NCI-H2081 treated with DMSO at 0.1 percent for 48 hours (cell line): ENCODE measurements at regions not wholly inside any gene's neighbourhood (a gene's known extent, or its start where the extent isn't known, plus 50 kb on each side); places are given as distances from the start of the nearest gene placed in this dataset.
"Not testable (repeated sequence)": the region's sequence is repeated elsewhere in the genome, so short reads cannot be mapped to it uniquely, and the experiment has no call there.

Source experiments
- DNase-seq: peaks from one replicate; lab custom pipeline; 2025; lab: John Stamatoyannopoulos, UW

- no peak for DNase-seq
Measured at GRCh38 chr22:49015459-49015858, 812.2 kb downstream of the BRD1 start.

GRCh38 chr22:49014227-49015201 lies 813.2 kb downstream of the BRD1 start:
- no peak for DNase-seq

GRCh38 chr22:49013707-49014106 lies 814.0 kb downstream of the BRD1 start:
- no peak for DNase-seq

- DNase-seq = no peak
Measured at GRCh38 chr22:49012712-49013395, 814.8 kb downstream of the BRD1 start.

GRCh38 chr22:49011769-49012648 lies 815.7 kb downstream of the BRD1 start:
- no peak for DNase-seq

GRCh38 chr22:49011379-49011768 lies 816.3 kb downstream of the BRD1 start:
- DNase-seq = no peak

GRCh38 chr22:49010901-49011300 lies 816.8 kb downstream of the BRD1 start:
- no peak for DNase-seq

GRCh38 chr22:49010070-49010863 lies 817.4 kb downstream of the BRD1 start:
- no peak for DNase-seq

- no peak for DNase-seq
Measured at GRCh38 chr22:49009359-49010063, 818.2 kb downstream of the BRD1 start.

- no peak for DNase-seq
Measured at GRCh38 chr22:49008682-49009235, 818.9 kb downstream of the BRD1 start.

- DNase-seq = no peak
Measured at GRCh38 chr22:49007013-49007653, 820.5 kb downstream of the BRD1 start.

GRCh38 chr22:49006207-49007012 lies 821.3 kb downstream of the BRD1 start:
- no peak for DNase-seq

GRCh38 chr22:49005557-49005956 lies 822.1 kb downstream of the BRD1 start:
- DNase-seq = no peak

GRCh38 chr22:49004484-49005399 lies 822.9 kb downstream of the BRD1 start:
- no peak for DNase-seq

GRCh38 chr22:48997605-48998004 lies 830.1 kb downstream of the BRD1 start:
- not testable (repeated sequence) for DNase-seq

- DNase-seq = no peak
Measured at GRCh38 chr22:48993655-48994054, 834.0 kb downstream of the BRD1 start.

- no peak for DNase-seq
Measured at GRCh38 chr22:48984639-48985038, 843.0 kb downstream of the BRD1 start.
